ENCODE measurements at regions not wholly inside any gene's neighbourhood (a gene's known extent, or its start where the extent isn't known, plus 50 kb on each side); places are given as distances from the start of the nearest gene placed in this dataset.
A peak's percentile ranks its signal among the peaks of the same experiment; 100 is the strongest.

- DNase-seq (ENCODE audit: low spot score) = no peak
Measured at GRCh38 chr17:73954951-73955350, 248.5 kb upstream of the RPL38 start.

- DNase-seq (ENCODE audit: low spot score) = no peak
Measured at GRCh38 chr17:73955616-73956015, 247.9 kb upstream of the RPL38 start.

- DNase-seq (ENCODE audit: low spot score) = no peak
Measured at GRCh38 chr17:73956169-73956568, 247.3 kb upstream of the RPL38 start.

- DNase-seq (ENCODE audit: low spot score) = peak; percentile 90
Measured at GRCh38 chr17:73956595-73957465, 246.6 kb upstream of the RPL38 start.

GRCh38 chr17:73957564-73957963 is 245.9 kb upstream of the RPL38 start:
- DNase-seq (ENCODE audit: low spot score) = no peak

- no peak for DNase-seq (ENCODE audit: low spot score)
Measured at GRCh38 chr17:73958453-73958852, 245.0 kb upstream of the RPL38 start.

- DNase-seq (ENCODE audit: low spot score) = no peak
Measured at GRCh38 chr17:73960469-73960868, 243.0 kb upstream of the RPL38 start.

GRCh38 chr17:73962308-73962707 is 241.2 kb upstream of the RPL38 start:
- DNase-seq (ENCODE audit: low spot score) = no peak

- peak; percentile 52 for DNase-seq (ENCODE audit: low spot score)
Measured at GRCh38 chr17:73968680-73969079, 234.8 kb upstream of the RPL38 start.

GRCh38 chr17:73969956-73970355 is 233.5 kb upstream of the RPL38 start:
- no peak for DNase-seq (ENCODE audit: low spot score)

- DNase-seq (ENCODE audit: low spot score) = no peak
Measured at GRCh38 chr17:73971127-73971526, 232.4 kb upstream of the RPL38 start.

- DNase-seq (ENCODE audit: low spot score) = no peak
Measured at GRCh38 chr17:73972056-73972455, 231.4 kb upstream of the RPL38 start.

GRCh38 chr17:73972901-73973300 is 230.6 kb upstream of the RPL38 start:
- no peak for DNase-seq (ENCODE audit: low spot score)

GRCh38 chr17:73973586-73974409 is 229.7 kb upstream of the RPL38 start:
- DNase-seq (ENCODE audit: low spot score) = no peak

- no peak for DNase-seq (ENCODE audit: low spot score)
Measured at GRCh38 chr17:73974536-73974935, 228.9 kb upstream of the RPL38 start.

GRCh38 chr17:73976147-73976546 is 227.3 kb upstream of the RPL38 start:
- DNase-seq (ENCODE audit: low spot score) = no peak

GRCh38 chr17:73976676-73977521 is 226.6 kb upstream of the RPL38 start:
- no peak for DNase-seq (ENCODE audit: low spot score)

- DNase-seq (ENCODE audit: low spot score) = no peak
Measured at GRCh38 chr17:73980517-73980916, 223.0 kb upstream of the RPL38 start.

GRCh38 chr17:73982871-73983270 is 220.6 kb upstream of the RPL38 start:
- no peak for DNase-seq (ENCODE audit: low spot score)

GRCh38 chr17:73983621-73984400 is 219.7 kb upstream of the RPL38 start:
- no peak for DNase-seq (ENCODE audit: low spot score)

GRCh38 chr17:73984941-73985340 is 218.5 kb upstream of the RPL38 start:
- no peak for DNase-seq (ENCODE audit: low spot score)

Measured in iPS-NIHi11 (cell line).